Testis (tissue), 2 donors: ENCODE measurements at regions not wholly inside any gene's neighbourhood (a gene's known extent, or its start where the extent isn't known, plus 50 kb on each side); places are given as distances from the start of the nearest gene placed in this dataset.

Experiments
- POLR2A ChIP-seq: fragments of 450-650 bp; IDR thresholded peaks from one replicate; pipeline ENCODE4 v1.6.1; 2017; ENCODE audit warnings: antibody characterized with exemption, mild to moderate bottlenecking, moderate library complexity
- TF ChIP-seq, protein P1 (sequence below), 3 experiments: fragments of 450-650 bp in 2 of 3; fragments of 200-600 bp in 1 of 3; sonication (generic) in 1 of 3; IDR thresholded peaks; one replicate each; pipeline ENCODE4 v1.5.1; 2016 to 2019; ENCODE audit warnings: antibody characterized with exemption in 3 of 3, mild to moderate bottlenecking in 2 of 3, moderate library complexity in 1 of 3

DNA sequence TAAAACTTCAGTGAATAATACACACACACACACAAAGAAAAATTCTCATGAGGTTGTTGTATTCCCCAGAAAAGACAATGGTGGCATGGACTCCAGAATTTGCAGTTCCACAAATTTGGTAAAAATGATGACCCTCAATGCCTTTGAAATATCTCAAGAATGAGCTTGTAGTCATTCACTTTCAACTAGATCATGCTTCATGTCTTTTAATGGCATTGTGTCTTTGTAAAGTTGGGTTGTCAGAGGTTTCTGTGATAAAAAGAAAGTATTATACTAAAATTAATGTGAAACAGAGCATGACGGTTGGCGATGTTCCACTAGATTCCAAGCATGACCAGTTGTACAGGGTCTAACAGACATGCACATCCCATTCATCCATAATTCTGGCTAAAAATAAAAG lies 685.0 kb upstream of the FRG1 start:
- TF ChIP-seq, protein P1, sequence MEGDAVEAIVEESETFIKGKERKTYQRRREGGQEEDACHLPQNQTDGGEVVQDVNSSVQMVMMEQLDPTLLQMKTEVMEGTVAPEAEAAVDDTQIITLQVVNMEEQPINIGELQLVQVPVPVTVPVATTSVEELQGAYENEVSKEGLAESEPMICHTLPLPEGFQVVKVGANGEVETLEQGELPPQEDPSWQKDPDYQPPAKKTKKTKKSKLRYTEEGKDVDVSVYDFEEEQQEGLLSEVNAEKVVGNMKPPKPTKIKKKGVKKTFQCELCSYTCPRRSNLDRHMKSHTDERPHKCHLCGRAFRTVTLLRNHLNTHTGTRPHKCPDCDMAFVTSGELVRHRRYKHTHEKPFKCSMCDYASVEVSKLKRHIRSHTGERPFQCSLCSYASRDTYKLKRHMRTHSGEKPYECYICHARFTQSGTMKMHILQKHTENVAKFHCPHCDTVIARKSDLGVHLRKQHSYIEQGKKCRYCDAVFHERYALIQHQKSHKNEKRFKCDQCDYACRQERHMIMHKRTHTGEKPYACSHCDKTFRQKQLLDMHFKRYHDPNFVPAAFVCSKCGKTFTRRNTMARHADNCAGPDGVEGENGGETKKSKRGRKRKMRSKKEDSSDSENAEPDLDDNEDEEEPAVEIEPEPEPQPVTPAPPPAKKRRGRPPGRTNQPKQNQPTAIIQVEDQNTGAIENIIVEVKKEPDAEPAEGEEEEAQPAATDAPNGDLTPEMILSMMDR (IDR thresholded peaks at IDR 0.05), result no peak
- TF ChIP-seq POLR2A, result no peak
